ENCODE measurements at regions not wholly inside any gene's neighbourhood (a gene's known extent, or its start where the extent isn't known, plus 50 kb on each side); places are given as distances from the start of the nearest gene placed in this dataset.

GRCh38 chr2:120587279-120587996, 148.2 kb upstream of the GLI2 start:
- Histone ChIP-seq H3K36me3 (no peaks in the 10 kb centered on the region), H3K9me3 (peaks cover 0 to 12% (median 0%) of the 10 kb centered on the region in 3 donors), H3K4me1 (peaks cover 0 to 12% (median 0%) of the 10 kb centered on the region in 3 donors), H3K4me3 (peak overlapping the region in 1 of 2 donors; percentile 19), H3K27ac (no peak overlapping the region), H3K27me3 (peaks cover 47% of the 10 kb centered on the region)
- WGBS, 2 donors (ENCODE audit: low coverage in 1 of 2) = 35% methylated on average over 7 of the region's 68 CpGs; no CpG with 5 or more reads in 1 of the 2 donors
- no peak for ATAC-seq
- TF ChIP-seq EP300 (IDR thresholded peaks at IDR 0.05) (no peak), CTCF (IDR thresholded peaks at IDR 0.05) (no peak)

- peaks cover 47% of the 10 kb centered on the region for H3K27me3 ChIP-seq
- no peak for TF ChIP-seq POLR2AphosphoS5 (IDR thresholded peaks at IDR 0.05)
- TF ChIP-seq POLR2A (IDR thresholded peaks at IDR 0.05) = no peak
- TF ChIP-seq EP300 (IDR thresholded peaks at IDR 0.05) = no peak
- no peak for TF ChIP-seq CTCF (IDR thresholded peaks at IDR 0.05)
- H3K4me3 ChIP-seq = no peak overlapping the region
- no peaks in the 10 kb centered on the region for H3K36me3 ChIP-seq
- WGBS, 2 donors (ENCODE audit: low coverage in 1 of 2) = 70 to 72% methylated on average over 2 to 4 of the region's 6 CpGs
- no peak for ATAC-seq
- peaks cover 0 to 12% (median 0%) of the 10 kb centered on the region in 3 donors for H3K4me1 ChIP-seq
- peaks cover 0 to 12% (median 0%) of the 10 kb centered on the region in 3 donors for H3K9me3 ChIP-seq
- H3K27ac ChIP-seq = no peak overlapping the region
Measured at GRCh38 chr2:120587997-120588336, 147.7 kb upstream of the GLI2 start.

GRCh38 chr2:120589771-120590608, 145.7 kb upstream of the GLI2 start:
- H3K4me3 ChIP-seq = no peak overlapping the region
- WGBS, 2 donors (ENCODE audit: low coverage in 1 of 2) = 89 to 100% methylated on average over 2 to 6 of the region's 8 CpGs
- peaks cover 41% of the 10 kb centered on the region for H3K27me3 ChIP-seq
- peak; percentile 23 for TF ChIP-seq POLR2AphosphoS5 (IDR thresholded peaks at IDR 0.05)
- no peak for TF ChIP-seq CTCF (IDR thresholded peaks at IDR 0.05)
- H3K9me3 ChIP-seq = peaks cover 0 to 6% (median 0%) of the 10 kb centered on the region in 3 donors
- no peaks in the 10 kb centered on the region for H3K36me3 ChIP-seq
- ATAC-seq = no peak
- H3K4me1 ChIP-seq = peaks cover 0 to 12% (median 0%) of the 10 kb centered on the region in 3 donors
- no peak overlapping the region for H3K27ac ChIP-seq

- H3K4me1 ChIP-seq = peaks cover 0 to 16% (median 0%) of the 10 kb centered on the region in 3 donors
- no peak for ATAC-seq
- peaks cover 33% of the 10 kb centered on the region for H3K27me3 ChIP-seq
- no peak for TF ChIP-seq POLR2AphosphoS5 (IDR thresholded peaks at IDR 0.05)
- no CpG with 5 or more reads among the region's 1 CpG for WGBS, 2 donors (ENCODE audit: low coverage in 1 of 2)
- no peak overlapping the region for H3K4me3 ChIP-seq
- H3K9me3 ChIP-seq = no peaks in the 10 kb centered on the region
- H3K27ac ChIP-seq = no peak overlapping the region
- H3K36me3 ChIP-seq = no peaks in the 10 kb centered on the region
Measured at GRCh38 chr2:120590841-120591240, 144.8 kb upstream of the GLI2 start.

- ATAC-seq = no peak
- 0 to 73% methylated on average over 1 to 5 of the region's 7 CpGs for WGBS, 2 donors (ENCODE audit: low coverage in 1 of 2)
- Histone ChIP-seq H3K4me1 (peaks cover 0 to 22% (median 6%) of the 10 kb centered on the region in 3 donors), H3K27ac (no peak overlapping the region), H3K27me3 (peaks cover 26% of the 10 kb centered on the region), H3K4me3 (no peak overlapping the region), H3K36me3 (no peaks in the 10 kb centered on the region), H3K9me3 (no peaks in the 10 kb centered on the region)
- no peak for TF ChIP-seq POLR2AphosphoS5 (IDR thresholded peaks at IDR 0.05)
- TF ChIP-seq EP300 (IDR thresholded peaks at IDR 0.05) = no peak
- no peak for TF ChIP-seq POLR2A (IDR thresholded peaks at IDR 0.05)
- no peak for TF ChIP-seq CTCF (IDR thresholded peaks at IDR 0.05)
Measured at GRCh38 chr2:120591572-120591971, 144.1 kb upstream of the GLI2 start.

Data from gastroesophageal sphincter (tissue), 4 donors.